ENCODE measurements at regions not wholly inside any gene's neighbourhood (a gene's known extent, or its start where the extent isn't known, plus 50 kb on each side); places are given as distances from the start of the nearest gene placed in this dataset.

- WGBS, 2 donors: 97% methylated on average over 7 of the region's 7 CpGs
- Histone ChIP-seq H3K27ac (ENCODE audit: low read depth in 1 of 2, low read length in 2 of 2) (no peak overlapping the region), H3K4me1 (ENCODE audit: control insufficient read depth in 1 of 2, insufficient read depth in 2 of 2, low read length in 2 of 2) (peaks cover 0 to 2% of the 10 kb centered on the region in 2 donors), H3K36me3 (ENCODE audit: control insufficient read depth in 1 of 2, insufficient read depth in 2 of 2, low read length in 1 of 2) (no peaks in the 10 kb centered on the region), H3K27me3 (ENCODE audit: control insufficient read depth in 1 of 2, insufficient read depth in 2 of 2, low read length in 1 of 2) (no peaks in the 10 kb centered on the region), H3K4me3 (ENCODE audit: low read length in 2 of 2) (no peak overlapping the region), H3K9me3 (ENCODE audit: control insufficient read depth, low read length) (no peaks in the 10 kb centered on the region)
- DNase-seq: no peak
- no peak for ATAC-seq (ENCODE audit: low FRiP score)
- intact Hi-C loops (cut with DNase I): no loop called here
These were observed 182.7 kb upstream of the ACTBL2 start for GRCh38 chr5:57665146-57665936.

- WGBS, 2 donors: 96 to 97% methylated on average over 1 of the region's 1 CpG
- Histone ChIP-seq H3K9me3 (ENCODE audit: control insufficient read depth, low read length) (no peaks in the 10 kb centered on the region), H3K4me1 (ENCODE audit: control insufficient read depth in 1 of 2, insufficient read depth in 2 of 2, low read length in 2 of 2) (peaks cover 0 to 2% of the 10 kb centered on the region in 2 donors), H3K36me3 (ENCODE audit: control insufficient read depth in 1 of 2, insufficient read depth in 2 of 2, low read length in 1 of 2) (no peaks in the 10 kb centered on the region), H3K4me3 (ENCODE audit: low read length in 2 of 2) (no peak overlapping the region), H3K27ac (ENCODE audit: low read depth in 1 of 2, low read length in 2 of 2) (no peak overlapping the region), H3K27me3 (ENCODE audit: control insufficient read depth in 1 of 2, insufficient read depth in 2 of 2, low read length in 1 of 2) (no peaks in the 10 kb centered on the region)
- ATAC-seq (ENCODE audit: low FRiP score): no peak
- no peak for DNase-seq
- intact Hi-C loops (cut with DNase I): no loop called here
These were observed 182.1 kb upstream of the ACTBL2 start for GRCh38 chr5:57664700-57665099.

- Histone ChIP-seq H3K27me3 (ENCODE audit: control insufficient read depth in 1 of 2, insufficient read depth in 2 of 2, low read length in 1 of 2) (no peaks in the 10 kb centered on the region), H3K4me3 (ENCODE audit: low read length in 2 of 2) (no peak overlapping the region), H3K9me3 (ENCODE audit: control insufficient read depth, low read length) (no peaks in the 10 kb centered on the region), H3K27ac (ENCODE audit: low read depth in 1 of 2, low read length in 2 of 2) (no peak overlapping the region), H3K4me1 (ENCODE audit: control insufficient read depth in 1 of 2, insufficient read depth in 2 of 2, low read length in 2 of 2) (peaks cover 0 to 2% of the 10 kb centered on the region in 2 donors), H3K36me3 (ENCODE audit: control insufficient read depth in 1 of 2, insufficient read depth in 2 of 2, low read length in 1 of 2) (no peaks in the 10 kb centered on the region)
- DNase-seq: no peak
- WGBS, 2 donors: 74% methylated on average over 2 of the region's 2 CpGs
- intact Hi-C loops (cut with DNase I): no loop called here
- no peak for ATAC-seq (ENCODE audit: low FRiP score)
These were observed 180.9 kb upstream of the ACTBL2 start for GRCh38 chr5:57663466-57663865.

DNA sequence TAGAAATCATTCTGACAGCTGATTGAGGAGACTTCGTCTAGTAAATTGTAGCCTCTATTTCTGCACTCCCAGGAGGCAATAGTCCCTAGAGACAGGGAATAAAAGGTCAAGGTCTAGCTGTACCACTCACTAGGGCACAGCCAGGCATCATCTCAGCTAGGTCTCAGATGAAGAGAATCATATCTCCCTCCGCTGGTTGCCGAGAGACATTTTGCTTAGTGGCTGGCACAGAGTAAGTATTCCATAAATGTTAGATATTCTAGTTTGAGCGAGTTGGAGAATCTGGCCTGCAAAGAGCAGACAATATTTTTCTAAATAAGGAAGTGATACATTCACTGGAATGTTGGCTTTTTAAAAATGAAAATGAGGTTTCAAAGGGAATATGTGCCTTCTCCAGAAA is 180.4 kb upstream of the ACTBL2 start:
- intact Hi-C loops (cut with DNase I): no loop called here
- no peak overlapping the region for H3K27ac ChIP-seq (ENCODE audit: low read depth in 1 of 2, low read length in 2 of 2)
- DNase-seq (no peak), ATAC-seq (ENCODE audit: low FRiP score) (no peak)
- no peak overlapping the region for H3K4me3 ChIP-seq (ENCODE audit: low read length in 2 of 2)
- H3K27me3 ChIP-seq (ENCODE audit: control insufficient read depth in 1 of 2, insufficient read depth in 2 of 2, low read length in 1 of 2): no peaks in the 10 kb centered on the region
- no peaks in the 10 kb centered on the region for H3K9me3 ChIP-seq (ENCODE audit: control insufficient read depth, low read length)
- WGBS, 2 donors: 6 to 11% methylated on average over 4 of the region's 4 CpGs
- peaks cover 0 to 2% of the 10 kb centered on the region in 2 donors for H3K4me1 ChIP-seq (ENCODE audit: control insufficient read depth in 1 of 2, insufficient read depth in 2 of 2, low read length in 2 of 2)
- H3K36me3 ChIP-seq (ENCODE audit: control insufficient read depth in 1 of 2, insufficient read depth in 2 of 2, low read length in 1 of 2): no peaks in the 10 kb centered on the region

DNA sequence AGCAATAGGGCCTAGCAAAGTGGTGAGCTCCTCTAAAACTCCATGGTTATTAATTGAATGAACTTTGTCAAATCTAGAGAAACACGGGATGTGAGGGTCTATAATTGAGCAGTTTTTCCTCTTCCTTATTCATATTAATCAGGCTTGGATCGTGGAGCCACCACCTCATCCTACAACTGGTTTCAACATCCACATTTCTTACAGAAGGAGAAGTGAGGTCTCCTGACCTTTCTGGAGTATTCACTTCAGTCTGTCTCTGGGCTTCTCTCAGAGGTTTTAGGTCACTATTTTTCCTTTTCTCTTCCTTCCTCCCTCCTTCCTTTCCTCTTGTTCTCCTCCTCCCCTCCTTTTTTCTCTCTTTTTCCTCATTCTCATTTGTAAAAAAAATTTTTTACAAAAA is 177.3 kb upstream of the ACTBL2 start:
- peaks cover 0 to 2% of the 10 kb centered on the region in 2 donors for H3K4me1 ChIP-seq (ENCODE audit: control insufficient read depth in 1 of 2, insufficient read depth in 2 of 2, low read length in 2 of 2)
- ATAC-seq (ENCODE audit: low FRiP score) (no peak), DNase-seq (no peak)
- intact Hi-C loops (cut with DNase I): loop anchor here in 1 of 2 donors (10.0 kb wide), 1 partner anchor 805 kb away; the partner anchor contains the start of gene PLK2
- no peak overlapping the region for H3K4me3 ChIP-seq (ENCODE audit: low read length in 2 of 2)
- 95 to 98% methylated on average over 2 of the region's 2 CpGs for WGBS, 2 donors
- H3K9me3 ChIP-seq (ENCODE audit: control insufficient read depth, low read length): no peaks in the 10 kb centered on the region
- H3K27ac ChIP-seq (ENCODE audit: low read depth in 1 of 2, low read length in 2 of 2): no peak overlapping the region
- H3K36me3 ChIP-seq (ENCODE audit: control insufficient read depth in 1 of 2, insufficient read depth in 2 of 2, low read length in 1 of 2): no peaks in the 10 kb centered on the region
- no peaks in the 10 kb centered on the region for H3K27me3 ChIP-seq (ENCODE audit: control insufficient read depth in 1 of 2, insufficient read depth in 2 of 2, low read length in 1 of 2)

DNA sequence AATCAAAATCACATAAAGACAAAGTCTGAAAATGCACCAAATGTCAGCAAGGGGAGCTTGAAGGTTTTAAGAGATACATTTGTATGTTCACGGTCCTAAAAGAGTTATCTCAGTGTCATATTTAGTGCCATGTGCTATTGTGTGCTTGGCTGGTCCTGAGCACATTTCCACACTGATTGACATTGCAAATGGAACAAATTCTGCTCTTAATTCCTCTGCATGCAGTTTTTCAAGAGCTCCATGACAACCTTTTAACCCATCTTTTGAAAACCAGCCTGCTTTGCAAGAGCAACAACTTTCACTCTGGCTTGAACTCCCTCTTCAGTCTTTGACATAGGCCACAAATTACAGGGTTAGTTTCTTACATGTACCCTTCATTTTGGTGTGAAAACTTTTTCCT is 175.4 kb upstream of the ACTBL2 start:
- no peak overlapping the region for H3K27ac ChIP-seq (ENCODE audit: low read depth in 1 of 2, low read length in 2 of 2)
- no peak for ATAC-seq (ENCODE audit: low FRiP score)
- H3K9me3 ChIP-seq (ENCODE audit: control insufficient read depth, low read length): no peaks in the 10 kb centered on the region
- H3K36me3 ChIP-seq (ENCODE audit: control insufficient read depth in 1 of 2, insufficient read depth in 2 of 2, low read length in 1 of 2): no peaks in the 10 kb centered on the region
- intact Hi-C loops (cut with DNase I): loop anchor here in 1 of 2 donors (10.0 kb wide), 1 partner anchor 807 kb away; the partner anchor contains the start of gene PLK2
- peaks cover 0 to 2% of the 10 kb centered on the region in 2 donors for H3K4me1 ChIP-seq (ENCODE audit: control insufficient read depth in 1 of 2, insufficient read depth in 2 of 2, low read length in 2 of 2)
- no peak for DNase-seq
- no peaks in the 10 kb centered on the region for H3K27me3 ChIP-seq (ENCODE audit: control insufficient read depth in 1 of 2, insufficient read depth in 2 of 2, low read length in 1 of 2)
- WGBS, 2 donors: 25 to 27% methylated on average over 1 of the region's 1 CpG
- H3K4me3 ChIP-seq (ENCODE audit: low read length in 2 of 2): no peak overlapping the region

GRCh38 chr5:57655228-57655627 is 172.6 kb upstream of the ACTBL2 start:
- H3K27me3 ChIP-seq (ENCODE audit: control insufficient read depth in 1 of 2, insufficient read depth in 2 of 2, low read length in 1 of 2): no peaks in the 10 kb centered on the region
- intact Hi-C loops (cut with DNase I): loop anchor here in 1 of 2 donors (10.0 kb wide), 1 partner anchor 810 kb away; the partner anchor contains the start of gene PLK2
- DNase-seq (no peak), ATAC-seq (ENCODE audit: low FRiP score) (no peak)
- no peaks in the 10 kb centered on the region for H3K9me3 ChIP-seq (ENCODE audit: control insufficient read depth, low read length)
- 84 to 94% methylated on average over 4 of the region's 4 CpGs for WGBS, 2 donors
- H3K4me1 ChIP-seq (ENCODE audit: control insufficient read depth in 1 of 2, insufficient read depth in 2 of 2, low read length in 2 of 2): no peaks in the 10 kb centered on the region
- H3K27ac ChIP-seq (ENCODE audit: low read depth in 1 of 2, low read length in 2 of 2): no peak overlapping the region
- no peak overlapping the region for H3K4me3 ChIP-seq (ENCODE audit: low read length in 2 of 2)
- H3K36me3 ChIP-seq (ENCODE audit: control insufficient read depth in 1 of 2, insufficient read depth in 2 of 2, low read length in 1 of 2): no peaks in the 10 kb centered on the region

GRCh38 chr5:57653636-57654290 is 171.2 kb upstream of the ACTBL2 start:
- no peaks in the 10 kb centered on the region for H3K9me3 ChIP-seq (ENCODE audit: control insufficient read depth, low read length)
- no peak overlapping the region for H3K4me3 ChIP-seq (ENCODE audit: low read length in 2 of 2)
- WGBS, 2 donors: 19 to 33% methylated on average over 3 of the region's 3 CpGs
- no peaks in the 10 kb centered on the region for H3K4me1 ChIP-seq (ENCODE audit: control insufficient read depth in 1 of 2, insufficient read depth in 2 of 2, low read length in 2 of 2)
- H3K27me3 ChIP-seq (ENCODE audit: control insufficient read depth in 1 of 2, insufficient read depth in 2 of 2, low read length in 1 of 2): no peaks in the 10 kb centered on the region
- H3K27ac ChIP-seq (ENCODE audit: low read depth in 1 of 2, low read length in 2 of 2): no peak overlapping the region
- intact Hi-C loops (cut with DNase I): loop anchor here in 1 of 2 donors (10.0 kb wide), 1 partner anchor 811 kb away; the partner anchor contains the start of gene PLK2
- ATAC-seq (ENCODE audit: low FRiP score): no peak
- DNase-seq: no peak
- no peaks in the 10 kb centered on the region for H3K36me3 ChIP-seq (ENCODE audit: control insufficient read depth in 1 of 2, insufficient read depth in 2 of 2, low read length in 1 of 2)

Data from aorta (tissue), 5 donors.